ENCODE measurements at regions not wholly inside any gene's neighbourhood (a gene's known extent, or its start where the extent isn't known, plus 50 kb on each side); places are given as distances from the start of the nearest gene placed in this dataset.

DNA sequence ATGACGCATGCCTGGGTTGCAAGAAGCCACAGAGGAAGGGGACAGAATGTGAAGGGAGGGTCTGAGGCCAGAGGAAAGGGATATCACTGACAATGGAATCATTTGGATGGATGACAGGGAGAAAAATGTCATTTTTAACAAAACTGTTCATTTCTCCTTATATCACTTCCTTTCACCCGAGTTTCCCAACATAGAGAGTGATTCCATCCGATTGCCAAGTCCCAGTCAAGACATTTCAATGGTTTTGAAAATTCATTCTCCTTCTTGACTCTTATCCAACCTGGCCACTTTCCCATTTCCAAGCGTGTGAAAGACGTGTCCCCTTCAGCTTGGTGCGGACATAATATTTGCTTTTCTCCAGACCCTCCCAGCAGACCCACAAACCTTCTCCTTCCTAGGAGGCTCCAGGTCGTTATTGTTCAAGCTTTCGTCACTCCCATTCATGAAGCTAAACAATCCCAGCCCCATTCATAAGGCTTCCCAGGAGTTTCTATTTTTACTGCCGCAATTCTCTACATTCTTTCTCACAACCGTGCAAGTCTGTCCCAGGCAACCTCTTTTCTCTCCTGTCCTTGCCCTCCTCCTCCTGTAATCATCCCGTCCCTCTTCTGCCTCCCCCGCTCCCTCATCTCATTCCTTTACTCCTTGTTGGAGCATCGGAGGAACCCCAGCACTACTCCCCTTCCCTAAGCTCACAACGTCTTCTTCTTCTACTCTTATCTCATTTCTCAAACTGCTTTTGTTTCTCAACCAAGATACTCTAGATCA, 301.3 kb upstream of the KLF6 start:
- Histone ChIP-seq H3K9me3 (ENCODE audit: control insufficient read depth in 5 of 5, low read length in 5 of 5) (no peaks in the 10 kb centered on the region), H3K4me1 (ENCODE audit: control insufficient read depth in 5 of 5, insufficient read depth in 5 of 5, low read length in 5 of 5) (peaks cover 15 to 45% (median 43%) of the 10 kb centered on the region in 5 donors), H3K4me3 (ENCODE audit: low read depth in 1 of 5, low read length in 5 of 5) (peak overlapping the region; percentile 31 to 49 (median 40)), H3K27ac (ENCODE audit: low read depth, low read length) (peak overlapping the region; percentile 31), H3K36me3 (ENCODE audit: control insufficient read depth in 5 of 5, insufficient read depth in 5 of 5, low read length in 5 of 5) (no peaks in the 10 kb centered on the region), H3K9ac (ENCODE audit: low read length in 5 of 5) (peak overlapping the region in 2 of 5 donors; percentile 24 to 29), H3K27me3 (ENCODE audit: control insufficient read depth in 5 of 5, insufficient read depth in 4 of 5, low read length in 5 of 5) (no peaks in the 10 kb centered on the region)

DNA sequence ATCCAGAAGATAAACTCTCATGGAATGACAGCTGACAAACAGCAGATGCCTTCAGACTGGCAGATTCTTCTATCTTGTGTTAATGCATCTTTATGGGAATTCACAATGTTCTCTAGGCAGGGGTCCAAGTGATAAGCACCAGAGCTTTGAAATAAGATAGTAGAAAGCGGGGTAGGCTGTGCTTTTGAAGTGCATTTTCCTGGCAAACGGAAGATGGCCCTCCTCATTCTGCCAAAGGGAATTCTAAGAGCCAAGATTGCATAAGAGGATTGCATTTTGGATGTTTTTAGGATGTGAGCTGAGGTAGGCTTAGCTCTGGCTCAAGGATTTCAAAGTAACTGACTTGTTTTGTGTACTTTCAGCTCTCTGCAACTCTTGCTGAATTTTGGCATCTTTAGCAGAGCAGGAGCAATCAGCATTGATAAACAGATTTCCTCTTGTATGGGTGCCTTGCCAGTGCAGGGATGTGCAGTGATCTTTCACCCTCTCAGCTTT, 298.5 kb upstream of the KLF6 start:
- H3K36me3 ChIP-seq (ENCODE audit: control insufficient read depth in 5 of 5, insufficient read depth in 5 of 5, low read length in 5 of 5): no peaks in the 10 kb centered on the region
- no peaks in the 10 kb centered on the region for H3K27me3 ChIP-seq (ENCODE audit: control insufficient read depth in 5 of 5, insufficient read depth in 4 of 5, low read length in 5 of 5)
- H3K9ac ChIP-seq (ENCODE audit: low read length in 5 of 5): peak overlapping the region in 1 of 5 donors; percentile 5
- peaks cover 15 to 54% (median 45%) of the 10 kb centered on the region in 5 donors for H3K4me1 ChIP-seq (ENCODE audit: control insufficient read depth in 5 of 5, insufficient read depth in 5 of 5, low read length in 5 of 5)
- H3K27ac ChIP-seq (ENCODE audit: low read depth, low read length): peak overlapping the region; percentile 75
- no peaks in the 10 kb centered on the region for H3K9me3 ChIP-seq (ENCODE audit: control insufficient read depth in 5 of 5, low read length in 5 of 5)
- H3K4me3 ChIP-seq (ENCODE audit: low read depth in 1 of 5, low read length in 5 of 5): no peak overlapping the region

DNA sequence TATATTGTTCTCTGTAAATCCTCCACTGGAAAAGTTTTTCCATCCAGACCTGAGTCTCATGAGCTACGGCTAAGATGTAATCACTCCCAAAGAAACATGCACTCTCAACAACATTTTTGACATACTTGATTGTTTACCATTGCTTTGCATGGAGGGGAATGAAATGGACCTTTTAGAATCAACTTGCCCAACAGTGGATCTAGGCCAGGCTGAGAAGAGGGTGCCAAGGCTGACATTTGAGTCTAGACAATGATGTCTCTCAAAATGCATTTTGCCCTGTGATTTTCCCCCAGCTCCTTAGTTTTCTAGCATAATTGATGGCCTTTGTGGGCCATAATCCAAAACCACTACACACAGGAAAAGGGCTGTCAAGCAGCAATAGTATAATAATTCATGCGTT, 297.9 kb upstream of the KLF6 start:
- Histone ChIP-seq H3K9ac (ENCODE audit: low read length in 5 of 5) (peak overlapping the region in 1 of 5 donors; percentile 5), H3K9me3 (ENCODE audit: control insufficient read depth in 5 of 5, low read length in 5 of 5) (no peaks in the 10 kb centered on the region), H3K4me1 (ENCODE audit: control insufficient read depth in 5 of 5, insufficient read depth in 5 of 5, low read length in 5 of 5) (peaks cover 15 to 54% (median 45%) of the 10 kb centered on the region in 5 donors), H3K27ac (ENCODE audit: low read depth, low read length) (peak overlapping the region; percentile 75), H3K4me3 (ENCODE audit: low read depth in 1 of 5, low read length in 5 of 5) (no peak overlapping the region), H3K27me3 (ENCODE audit: control insufficient read depth in 5 of 5, insufficient read depth in 4 of 5, low read length in 5 of 5) (no peaks in the 10 kb centered on the region), H3K36me3 (ENCODE audit: control insufficient read depth in 5 of 5, insufficient read depth in 5 of 5, low read length in 5 of 5) (no peaks in the 10 kb centered on the region)

DNA sequence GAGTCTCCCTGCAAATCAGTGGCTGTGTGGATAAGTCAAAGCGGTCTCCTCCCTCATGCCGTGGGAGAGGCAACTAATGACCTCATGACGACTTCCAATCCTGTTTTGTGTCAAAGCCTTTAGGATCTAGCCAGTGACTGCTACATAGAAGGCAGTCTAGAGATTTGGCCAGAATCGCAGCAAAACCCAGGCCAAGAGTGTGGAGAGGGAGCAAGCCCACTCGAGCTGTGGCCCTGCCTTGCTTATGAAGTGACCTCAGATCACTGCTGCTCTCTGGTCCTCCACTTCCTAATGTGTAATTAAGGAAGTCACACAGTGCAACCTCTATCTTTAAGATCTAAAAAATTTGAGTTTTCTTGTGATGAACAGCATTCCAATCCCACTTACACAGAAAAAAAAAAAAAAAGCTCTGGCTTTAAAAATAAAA, 296.7 kb upstream of the KLF6 start:
- no peak overlapping the region for H3K9ac ChIP-seq (ENCODE audit: low read length in 5 of 5)
- no peak overlapping the region for H3K4me3 ChIP-seq (ENCODE audit: low read depth in 1 of 5, low read length in 5 of 5)
- peak overlapping the region; percentile 75 for H3K27ac ChIP-seq (ENCODE audit: low read depth, low read length)
- no peaks in the 10 kb centered on the region for H3K9me3 ChIP-seq (ENCODE audit: control insufficient read depth in 5 of 5, low read length in 5 of 5)
- H3K36me3 ChIP-seq (ENCODE audit: control insufficient read depth in 5 of 5, insufficient read depth in 5 of 5, low read length in 5 of 5): no peaks in the 10 kb centered on the region
- peaks cover 15 to 50% (median 43%) of the 10 kb centered on the region in 5 donors for H3K4me1 ChIP-seq (ENCODE audit: control insufficient read depth in 5 of 5, insufficient read depth in 5 of 5, low read length in 5 of 5)
- no peaks in the 10 kb centered on the region for H3K27me3 ChIP-seq (ENCODE audit: control insufficient read depth in 5 of 5, insufficient read depth in 4 of 5, low read length in 5 of 5)

DNA sequence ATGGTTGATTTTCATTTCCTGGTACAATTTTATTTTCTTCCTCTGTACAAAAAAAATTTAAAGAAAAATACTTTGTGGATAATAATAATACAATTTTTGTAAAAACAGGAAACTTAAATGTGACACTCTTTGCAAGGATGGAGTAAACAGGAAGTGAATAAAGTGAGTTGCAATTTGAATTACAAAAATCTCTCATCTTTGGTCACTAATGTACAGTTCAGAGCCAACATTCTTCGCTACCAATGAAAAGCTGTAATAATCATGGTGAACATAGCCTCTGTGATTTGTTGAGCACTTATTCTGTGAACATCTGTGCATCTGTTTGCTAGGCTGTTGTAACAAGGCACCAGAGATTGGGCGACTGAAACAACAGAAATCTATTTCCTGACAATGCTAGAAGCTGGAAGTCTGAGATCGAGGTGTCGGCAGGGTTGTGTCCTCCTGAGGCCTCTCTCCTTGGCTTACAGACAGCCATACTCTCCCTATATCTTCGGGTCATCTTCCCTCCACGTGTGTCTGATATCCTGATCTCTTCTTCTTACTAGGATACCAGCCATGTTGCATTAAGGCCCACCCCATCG, 295.3 kb upstream of the KLF6 start:
- no peaks in the 10 kb centered on the region for H3K9me3 ChIP-seq (ENCODE audit: control insufficient read depth in 5 of 5, low read length in 5 of 5)
- no peaks in the 10 kb centered on the region for H3K27me3 ChIP-seq (ENCODE audit: control insufficient read depth in 5 of 5, insufficient read depth in 4 of 5, low read length in 5 of 5)
- no peak overlapping the region for H3K4me3 ChIP-seq (ENCODE audit: low read depth in 1 of 5, low read length in 5 of 5)
- H3K36me3 ChIP-seq (ENCODE audit: control insufficient read depth in 5 of 5, insufficient read depth in 5 of 5, low read length in 5 of 5): no peaks in the 10 kb centered on the region
- H3K4me1 ChIP-seq (ENCODE audit: control insufficient read depth in 5 of 5, insufficient read depth in 5 of 5, low read length in 5 of 5): peaks cover 12 to 37% (median 29%) of the 10 kb centered on the region in 5 donors
- peak overlapping the region; percentile 13 for H3K27ac ChIP-seq (ENCODE audit: low read depth, low read length)
- no peak overlapping the region for H3K9ac ChIP-seq (ENCODE audit: low read length in 5 of 5)

DNA sequence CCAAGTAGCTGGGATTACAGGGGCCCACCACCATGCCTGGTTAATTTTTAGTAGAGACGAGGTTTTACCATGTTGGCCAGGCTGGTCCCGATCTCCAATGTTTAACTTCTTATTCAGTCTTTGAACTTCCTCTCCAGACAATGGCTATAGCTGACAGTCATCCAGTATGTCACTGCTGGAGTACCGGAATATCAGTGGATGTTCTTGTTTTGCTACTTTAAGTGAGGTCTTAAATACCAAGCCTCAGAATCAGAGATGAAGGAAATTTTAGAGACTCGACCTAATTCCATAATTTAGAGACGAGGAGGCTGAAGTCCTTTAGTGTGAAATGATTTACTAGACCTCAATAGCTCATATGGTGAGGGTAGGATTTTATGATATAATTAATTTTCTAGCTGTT, 294.8 kb upstream of the KLF6 start:
- H3K36me3 ChIP-seq (ENCODE audit: control insufficient read depth in 5 of 5, insufficient read depth in 5 of 5, low read length in 5 of 5): no peaks in the 10 kb centered on the region
- no peak overlapping the region for H3K4me3 ChIP-seq (ENCODE audit: low read depth in 1 of 5, low read length in 5 of 5)
- H3K9ac ChIP-seq (ENCODE audit: low read length in 5 of 5): no peak overlapping the region
- H3K27me3 ChIP-seq (ENCODE audit: control insufficient read depth in 5 of 5, insufficient read depth in 4 of 5, low read length in 5 of 5): no peaks in the 10 kb centered on the region
- H3K27ac ChIP-seq (ENCODE audit: low read depth, low read length): no peak overlapping the region
- H3K9me3 ChIP-seq (ENCODE audit: control insufficient read depth in 5 of 5, low read length in 5 of 5): no peaks in the 10 kb centered on the region
- peaks cover 11 to 37% (median 32%) of the 10 kb centered on the region in 5 donors for H3K4me1 ChIP-seq (ENCODE audit: control insufficient read depth in 5 of 5, insufficient read depth in 5 of 5, low read length in 5 of 5)

DNA sequence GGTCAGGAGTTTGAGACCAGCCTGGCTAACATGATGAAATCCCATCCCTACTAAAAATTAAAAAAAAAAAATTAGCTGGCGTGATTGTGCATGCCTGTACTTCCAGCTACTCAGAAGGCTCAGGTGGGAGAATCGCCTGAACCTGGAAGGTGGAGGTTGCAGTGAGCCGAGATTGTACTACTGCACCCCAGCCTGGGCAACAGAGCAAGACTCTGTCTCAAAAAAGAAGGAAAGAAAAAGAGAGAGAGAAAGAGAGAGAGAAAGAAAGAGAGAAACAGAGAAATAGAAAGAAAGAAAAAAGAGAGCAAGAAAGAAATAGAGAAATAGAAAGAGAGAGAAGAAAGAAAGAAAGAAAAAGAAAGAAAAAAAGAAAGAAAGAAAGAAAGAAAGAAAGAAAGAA, 292.8 kb upstream of the KLF6 start:
- H3K4me1 ChIP-seq (ENCODE audit: control insufficient read depth in 5 of 5, insufficient read depth in 5 of 5, low read length in 5 of 5): peaks cover 6 to 37% (median 28%) of the 10 kb centered on the region in 5 donors
- no peak overlapping the region for H3K4me3 ChIP-seq (ENCODE audit: low read depth in 1 of 5, low read length in 5 of 5)
- H3K27me3 ChIP-seq (ENCODE audit: control insufficient read depth in 5 of 5, insufficient read depth in 4 of 5, low read length in 5 of 5): no peaks in the 10 kb centered on the region
- H3K27ac ChIP-seq (ENCODE audit: low read depth, low read length): no peak overlapping the region
- no peak overlapping the region for H3K9ac ChIP-seq (ENCODE audit: low read length in 5 of 5)
- no peaks in the 10 kb centered on the region for H3K36me3 ChIP-seq (ENCODE audit: control insufficient read depth in 5 of 5, insufficient read depth in 5 of 5, low read length in 5 of 5)
- H3K9me3 ChIP-seq (ENCODE audit: control insufficient read depth in 5 of 5, low read length in 5 of 5): no peaks in the 10 kb centered on the region

DNA sequence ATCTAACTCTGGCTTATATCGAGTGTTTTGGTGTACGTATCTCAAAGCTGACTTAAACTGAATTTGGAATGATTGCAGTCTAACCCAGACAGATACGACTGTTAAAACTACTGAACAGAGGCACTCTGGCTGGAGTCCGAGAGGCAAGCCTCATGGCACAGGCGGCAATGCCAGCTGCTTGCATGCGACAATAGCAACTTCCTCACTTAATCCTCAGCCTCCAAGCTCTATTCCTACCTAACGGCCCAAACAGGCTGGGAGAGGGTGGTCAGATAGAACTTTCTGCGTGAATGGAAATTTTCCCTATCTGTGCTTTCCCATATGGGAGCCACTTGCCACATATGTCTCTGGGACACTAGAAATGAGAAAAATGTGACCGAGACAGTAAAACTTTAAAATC, 292.0 kb upstream of the KLF6 start:
- Histone ChIP-seq H3K4me3 (ENCODE audit: low read depth in 1 of 5, low read length in 5 of 5) (no peak overlapping the region), H3K9ac (ENCODE audit: low read length in 5 of 5) (no peak overlapping the region), H3K27me3 (ENCODE audit: control insufficient read depth in 5 of 5, insufficient read depth in 4 of 5, low read length in 5 of 5) (no peaks in the 10 kb centered on the region), H3K36me3 (ENCODE audit: control insufficient read depth in 5 of 5, insufficient read depth in 5 of 5, low read length in 5 of 5) (no peaks in the 10 kb centered on the region), H3K27ac (ENCODE audit: low read depth, low read length) (no peak overlapping the region), H3K4me1 (ENCODE audit: control insufficient read depth in 5 of 5, insufficient read depth in 5 of 5, low read length in 5 of 5) (peaks cover 6 to 31% (median 21%) of the 10 kb centered on the region in 5 donors), H3K9me3 (ENCODE audit: control insufficient read depth in 5 of 5, low read length in 5 of 5) (no peaks in the 10 kb centered on the region)

DNA sequence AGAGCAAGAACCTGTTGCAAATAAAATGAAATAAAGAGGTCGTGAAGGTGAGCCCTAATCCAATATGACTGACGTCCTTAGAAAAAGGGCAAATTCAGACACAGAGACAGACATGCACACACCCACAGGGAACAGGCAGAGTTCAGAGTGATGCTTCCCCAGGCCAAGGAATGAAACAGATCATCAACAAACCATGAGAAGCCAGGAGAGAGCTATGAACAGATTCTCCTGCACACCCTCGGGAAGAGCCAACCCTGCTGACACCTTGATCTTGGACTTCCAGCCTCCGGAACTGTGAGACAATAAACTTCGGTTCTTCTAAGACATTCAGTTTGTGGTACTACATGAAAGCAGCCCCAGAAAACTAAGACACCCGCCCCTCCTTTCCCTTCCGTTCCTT, 290.4 kb upstream of the KLF6 start:
- H3K9ac ChIP-seq (ENCODE audit: low read length in 5 of 5): no peak overlapping the region
- no peaks in the 10 kb centered on the region for H3K27me3 ChIP-seq (ENCODE audit: control insufficient read depth in 5 of 5, insufficient read depth in 4 of 5, low read length in 5 of 5)
- no peaks in the 10 kb centered on the region for H3K36me3 ChIP-seq (ENCODE audit: control insufficient read depth in 5 of 5, insufficient read depth in 5 of 5, low read length in 5 of 5)
- H3K9me3 ChIP-seq (ENCODE audit: control insufficient read depth in 5 of 5, low read length in 5 of 5): no peaks in the 10 kb centered on the region
- peaks cover 3 to 19% (median 17%) of the 10 kb centered on the region in 5 donors for H3K4me1 ChIP-seq (ENCODE audit: control insufficient read depth in 5 of 5, insufficient read depth in 5 of 5, low read length in 5 of 5)
- no peak overlapping the region for H3K27ac ChIP-seq (ENCODE audit: low read depth, low read length)
- H3K4me3 ChIP-seq (ENCODE audit: low read depth in 1 of 5, low read length in 5 of 5): no peak overlapping the region
